Breast epithelium (tissue), 4 donors: ENCODE measurements at regions not wholly inside any gene's neighbourhood (a gene's known extent, or its start where the extent isn't known, plus 50 kb on each side); places are given as distances from the start of the nearest gene placed in this dataset.
"Not testable (repeated sequence)": the region's sequence is repeated elsewhere in the genome, so short reads cannot be mapped to it uniquely, and the experiment has no call there.

Source experiments
- DNase-seq, 2 donors: peaks; one replicate each; pipeline ENCODE4 v3.0.0-alpha.2; 2019; ENCODE audit warnings: low spot score in 2 of 2
- H3K27ac ChIP-seq, 2 donors: fragments of 200-600 bp; sonication (generic) in 1 of 2; one replicate each; pipeline ENCODE4 v1.5.1; 2016 to 2019; ENCODE audit warnings: mild to moderate bottlenecking in 1 of 2
- H3K27me3 ChIP-seq, 2 donors: fragments of 200-600 bp; sonication (generic) in 1 of 2; one replicate each; pipeline versions ENCODE4 v1.5.1 to v1.6.0; 2017 to 2019; ENCODE audit warnings: control low read depth in 1 of 2, mild to moderate bottlenecking in 1 of 2
- H3K36me3 ChIP-seq: fragments of 200-600 bp; one replicate; pipeline ENCODE4 v1.5.1; 2019
- H3K4me1 ChIP-seq, 2 donors: fragments of 200-600 bp; sonication (generic); one replicate each; pipeline ENCODE4 v1.5.1; 2016 to 2019; ENCODE audit warnings: control low read depth in 1 of 2
- H3K4me3 ChIP-seq, 3 donors: fragments of 200-600 bp; sonication (generic); 1 replicate in 2 of 3; 2 replicates in 1 of 3; pipeline ENCODE4 v1.5.1; 2016 to 2019; ENCODE audit warnings: mild to moderate bottlenecking in 3 of 3, moderate library complexity in 2 of 3
- H3K9me3 ChIP-seq, 2 donors: fragments of 200-600 bp; sonication (generic) in 1 of 2; one replicate each; pipeline ENCODE4 v1.5.1; 2016 to 2019; ENCODE audit warnings: control low read depth in 1 of 2
- POLR2A ChIP-seq: fragments of 450-650 bp; IDR thresholded peaks from one replicate; pipeline ENCODE4 v1.6.1; 2016; ENCODE audit warnings: antibody characterized with exemption, mild to moderate bottlenecking, moderate library complexity
- POLR2AphosphoS5 ChIP-seq, 3 donors: sonication (generic); formaldehyde crosslinking; IDR thresholded peaks; one replicate each; pipeline ENCODE4 v1.6.1; 2017; ENCODE audit warnings: antibody characterized with exemption in 3 of 3
- intact Hi-C: fragments of 100-400 bp; cut with DNase I; formaldehyde crosslinking; loops from one replicate; pipeline ENCODE4 v1.15.1; 2023; ENCODE audit warnings: low total_unique reads
- TF ChIP-seq, protein P1 (sequence below), 3 donors: fragments of 450-650 bp; IDR thresholded peaks; one replicate each; pipeline ENCODE4 v1.5.1; 2016 to 2017; ENCODE audit warnings: antibody characterized with exemption in 3 of 3, mild to moderate bottlenecking in 3 of 3, moderate library complexity in 3 of 3

DNA sequence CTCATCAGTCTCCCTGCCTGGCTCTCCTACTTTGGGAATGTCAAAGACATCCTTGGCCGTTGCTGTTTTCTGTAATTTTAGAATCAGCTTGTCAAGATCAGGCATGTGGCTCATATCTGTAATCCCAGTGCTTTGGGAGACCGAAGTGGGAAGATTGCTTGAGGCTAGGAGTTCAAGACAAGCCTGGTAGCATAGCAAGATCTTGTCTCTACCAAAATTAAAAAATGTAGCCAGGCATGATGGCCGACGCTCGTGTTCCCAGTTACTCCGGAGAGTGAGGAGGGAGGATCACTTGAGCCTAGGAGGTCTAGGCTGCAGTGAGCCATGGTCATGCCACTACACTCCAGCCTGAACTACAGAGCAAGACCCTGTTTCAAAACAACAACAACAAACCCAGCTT lies 144.0 kb upstream of the ATP10A start:
- TF ChIP-seq POLR2A = no peak
- no peak for TF ChIP-seq POLR2AphosphoS5 (IDR thresholded peaks at IDR 0.05)
- TF ChIP-seq, protein P1, sequence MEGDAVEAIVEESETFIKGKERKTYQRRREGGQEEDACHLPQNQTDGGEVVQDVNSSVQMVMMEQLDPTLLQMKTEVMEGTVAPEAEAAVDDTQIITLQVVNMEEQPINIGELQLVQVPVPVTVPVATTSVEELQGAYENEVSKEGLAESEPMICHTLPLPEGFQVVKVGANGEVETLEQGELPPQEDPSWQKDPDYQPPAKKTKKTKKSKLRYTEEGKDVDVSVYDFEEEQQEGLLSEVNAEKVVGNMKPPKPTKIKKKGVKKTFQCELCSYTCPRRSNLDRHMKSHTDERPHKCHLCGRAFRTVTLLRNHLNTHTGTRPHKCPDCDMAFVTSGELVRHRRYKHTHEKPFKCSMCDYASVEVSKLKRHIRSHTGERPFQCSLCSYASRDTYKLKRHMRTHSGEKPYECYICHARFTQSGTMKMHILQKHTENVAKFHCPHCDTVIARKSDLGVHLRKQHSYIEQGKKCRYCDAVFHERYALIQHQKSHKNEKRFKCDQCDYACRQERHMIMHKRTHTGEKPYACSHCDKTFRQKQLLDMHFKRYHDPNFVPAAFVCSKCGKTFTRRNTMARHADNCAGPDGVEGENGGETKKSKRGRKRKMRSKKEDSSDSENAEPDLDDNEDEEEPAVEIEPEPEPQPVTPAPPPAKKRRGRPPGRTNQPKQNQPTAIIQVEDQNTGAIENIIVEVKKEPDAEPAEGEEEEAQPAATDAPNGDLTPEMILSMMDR (IDR thresholded peaks at IDR 0.05) = no peak
- H3K36me3 ChIP-seq = no peaks in the 10 kb centered on the region
- H3K27me3 ChIP-seq = peaks cover 0 to 3% of the 10 kb centered on the region in 2 donors
- H3K9me3 ChIP-seq = peaks cover 0 to 3% of the 10 kb centered on the region in 2 donors
- intact Hi-C loops = loop anchor here (5.0 kb wide), 1 partner anchor 705 kb away; no protein-coding TSS in a partner anchor
- no peak overlapping the region for H3K27ac ChIP-seq
- H3K4me3 ChIP-seq = no peak overlapping the region
- H3K4me1 ChIP-seq = no peaks in the 10 kb centered on the region
- DNase-seq = no peak

DNA sequence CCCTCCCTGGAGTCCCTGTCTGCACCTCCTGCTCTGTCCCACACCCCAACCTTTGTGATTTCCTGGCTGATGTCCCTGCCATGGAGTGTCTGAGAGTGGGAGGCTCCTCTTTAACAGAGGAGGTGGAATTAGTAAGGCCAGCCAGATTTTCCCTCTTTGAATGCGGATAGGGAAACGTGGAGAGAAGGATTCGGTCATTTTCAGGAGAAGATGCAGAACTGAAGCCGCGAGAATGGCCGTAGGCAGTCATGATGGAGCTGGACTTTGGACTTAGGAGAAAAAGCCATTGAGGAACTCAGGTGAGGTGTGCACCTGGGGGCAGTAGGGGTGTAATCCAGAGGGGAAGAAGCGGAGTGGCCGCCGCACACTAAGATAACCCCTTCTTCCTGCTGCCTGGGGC lies 138.1 kb upstream of the ATP10A start:
- TF ChIP-seq POLR2A (no peak), POLR2AphosphoS5 (IDR thresholded peaks at IDR 0.05) (no peak)
- TF ChIP-seq, protein P1 (IDR thresholded peaks at IDR 0.05) = no peak
- intact Hi-C loops = no loop called here

DNA sequence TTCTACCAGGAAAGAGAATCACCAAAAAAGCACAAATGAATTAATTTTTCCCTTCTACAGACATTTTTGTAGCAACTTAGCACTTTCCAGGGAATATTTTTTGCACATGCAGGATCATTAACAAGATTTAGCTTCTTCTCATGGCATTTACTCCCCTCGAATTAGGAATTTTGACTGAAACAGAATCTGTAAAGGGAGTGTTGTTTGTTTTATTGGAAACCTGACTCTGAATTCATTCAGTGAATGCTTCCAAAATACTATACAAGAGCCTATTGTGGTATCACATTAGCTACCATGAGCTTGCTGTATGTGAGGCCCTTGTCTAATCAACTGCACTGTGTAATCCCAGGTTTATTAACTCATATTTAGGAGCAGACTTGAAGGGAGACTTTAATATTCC lies 130.4 kb upstream of the ATP10A start:
- Histone ChIP-seq H3K4me1 (no peaks in the 10 kb centered on the region), H3K4me3 (no peak overlapping the region), H3K27ac (no peak overlapping the region), H3K9me3 (peaks cover 0 to 6% of the 10 kb centered on the region in 2 donors), H3K27me3 (no peaks in the 10 kb centered on the region), H3K36me3 (no peaks in the 10 kb centered on the region)
- TF ChIP-seq POLR2AphosphoS5 (IDR thresholded peaks at IDR 0.05) = no peak
- TF ChIP-seq, protein P1 (IDR thresholded peaks at IDR 0.05) = no peak
- TF ChIP-seq POLR2A = no peak
- no peak for DNase-seq
- intact Hi-C loops = no loop called here

More for the DNA sequence above, 138.1 kb upstream of the ATP10A start:
- Histone ChIP-seq H3K9me3 (no peaks in the 10 kb centered on the region), H3K27me3 (peaks cover 0 to 3% of the 10 kb centered on the region in 2 donors), H3K27ac (no peak overlapping the region), H3K4me3 (no peak overlapping the region), H3K36me3 (no peaks in the 10 kb centered on the region), H3K4me1 (no peaks in the 10 kb centered on the region)
- no peak for DNase-seq

DNA sequence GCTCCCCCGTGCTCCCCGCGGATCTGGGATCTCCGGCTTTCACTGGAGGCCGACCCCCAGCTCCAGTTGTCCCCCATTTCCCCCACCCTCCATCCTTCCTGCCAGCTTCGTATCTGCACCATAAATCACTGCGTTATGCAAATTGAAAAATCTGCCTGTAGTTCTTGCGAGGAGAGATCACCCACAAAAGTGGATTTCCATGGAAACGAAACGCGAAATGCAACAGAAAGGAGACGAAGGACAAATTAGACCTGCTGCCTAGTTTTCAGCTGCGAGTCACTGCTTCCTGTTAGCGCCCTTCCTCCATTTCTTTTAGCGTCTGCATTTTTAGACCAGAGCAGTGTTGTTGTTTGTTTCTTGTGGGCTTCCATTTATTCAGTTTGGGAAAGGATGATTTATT lies 127.1 kb upstream of the ATP10A start:
- Histone ChIP-seq H3K4me3 (no peak overlapping the region), H3K4me1 (no peaks in the 10 kb centered on the region), H3K27me3 (no peaks in the 10 kb centered on the region), H3K9me3 (peaks cover 0 to 6% of the 10 kb centered on the region in 2 donors), H3K36me3 (no peaks in the 10 kb centered on the region), H3K27ac (no peak overlapping the region)
- TF ChIP-seq, protein P1 (IDR thresholded peaks at IDR 0.05) = no peak
- TF ChIP-seq POLR2A (no peak), POLR2AphosphoS5 (IDR thresholded peaks at IDR 0.05) (no peak)
- no peak for DNase-seq
- intact Hi-C loops = no loop called here

DNA sequence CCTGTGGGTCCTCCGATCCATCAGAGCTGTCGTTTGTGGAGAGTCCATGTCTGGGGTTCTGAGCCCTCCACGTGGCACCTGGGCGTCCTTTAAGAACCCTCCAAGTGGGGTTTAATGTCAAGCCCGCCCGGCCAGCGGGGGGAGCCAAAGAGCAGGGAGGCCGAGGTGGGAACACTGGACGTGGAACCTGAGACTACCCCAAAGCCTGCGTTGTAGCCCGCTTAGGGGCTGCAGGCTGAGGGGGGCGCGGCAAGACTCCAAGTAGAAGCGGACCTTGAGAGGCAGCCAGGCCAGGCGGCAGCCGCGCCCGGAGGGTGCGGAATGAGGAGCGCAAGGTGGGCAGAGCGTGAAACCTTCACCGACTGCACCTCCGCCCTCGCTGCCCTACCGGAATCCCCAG lies 126.2 kb upstream of the ATP10A start:
- no peak for DNase-seq
- no peak overlapping the region for H3K4me3 ChIP-seq
- no peak overlapping the region for H3K27ac ChIP-seq
- no peaks in the 10 kb centered on the region for H3K36me3 ChIP-seq
- intact Hi-C loops = no loop called here
- no peaks in the 10 kb centered on the region for H3K4me1 ChIP-seq
- no peaks in the 10 kb centered on the region for H3K27me3 ChIP-seq
- H3K9me3 ChIP-seq = peaks cover 0 to 6% of the 10 kb centered on the region in 2 donors
- TF ChIP-seq POLR2AphosphoS5 (IDR thresholded peaks at IDR 0.05) (no peak), POLR2A (no peak)
- TF ChIP-seq, protein P1 (IDR thresholded peaks at IDR 0.05) = no peak

DNA sequence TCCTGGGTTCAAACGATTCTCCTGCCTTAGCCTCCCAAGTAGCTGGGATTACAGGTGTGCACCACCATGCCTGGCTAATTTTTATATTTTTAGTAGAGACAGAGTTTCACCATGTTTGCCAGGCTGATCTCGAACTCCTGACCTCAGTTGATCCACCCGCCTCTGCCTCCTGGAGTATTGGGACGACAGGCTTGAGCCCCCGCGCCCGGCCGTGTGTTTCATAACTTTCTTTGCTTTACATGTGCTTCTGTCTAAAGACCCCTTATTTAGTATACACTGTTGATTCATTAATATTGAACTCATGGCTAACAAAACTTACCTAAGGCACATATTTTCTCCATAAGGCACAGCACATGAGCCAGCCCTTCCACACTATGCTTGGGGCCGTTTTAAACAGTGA lies 125.6 kb upstream of the ATP10A start:
- H3K9me3 ChIP-seq, H3K36me3 ChIP-seq, H3K27ac ChIP-seq, DNase-seq, H3K4me3 ChIP-seq, H3K4me1 ChIP-seq, intact Hi-C loops, H3K27me3 ChIP-seq: not testable (repeated sequence)
